Kidney capillary endothelial cell (primary cell): ENCODE measurements at regions not wholly inside any gene's neighbourhood (a gene's known extent, or its start where the extent isn't known, plus 50 kb on each side); places are given as distances from the start of the nearest gene placed in this dataset.

Experiments
- DNase-seq: peaks from one replicate; pipeline ENCODE4 v3.0.0-alpha.2; 2018; ENCODE audit warnings: low spot score

- DNase-seq: no peak
Observed at GRCh38 chr13:31853643-31854326, 114.5 kb downstream of the RXFP2 start.

DNA sequence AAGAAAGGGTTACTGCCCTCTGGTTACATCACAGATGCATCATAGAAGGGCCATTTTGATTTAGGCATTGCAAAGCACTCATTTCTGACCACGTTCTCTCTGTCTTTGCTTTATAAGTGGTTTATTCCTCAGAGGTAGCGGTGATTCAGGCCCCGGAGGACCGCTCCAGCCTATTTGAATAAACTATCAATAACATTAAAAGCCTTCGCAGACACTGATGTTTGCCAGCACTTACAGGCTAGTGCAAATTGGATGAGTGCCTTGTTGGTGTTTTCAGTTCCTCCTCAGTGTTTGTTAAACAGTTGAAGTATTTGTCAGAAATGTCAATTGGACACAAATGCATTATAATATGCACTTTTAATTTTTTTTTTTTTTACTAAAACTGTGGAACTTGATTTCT, 120.2 kb downstream of the RXFP2 start:
- DNase-seq: no peak

GRCh38 chr13:31860002-31860401, 120.7 kb downstream of the RXFP2 start:
- no peak for DNase-seq

DNA sequence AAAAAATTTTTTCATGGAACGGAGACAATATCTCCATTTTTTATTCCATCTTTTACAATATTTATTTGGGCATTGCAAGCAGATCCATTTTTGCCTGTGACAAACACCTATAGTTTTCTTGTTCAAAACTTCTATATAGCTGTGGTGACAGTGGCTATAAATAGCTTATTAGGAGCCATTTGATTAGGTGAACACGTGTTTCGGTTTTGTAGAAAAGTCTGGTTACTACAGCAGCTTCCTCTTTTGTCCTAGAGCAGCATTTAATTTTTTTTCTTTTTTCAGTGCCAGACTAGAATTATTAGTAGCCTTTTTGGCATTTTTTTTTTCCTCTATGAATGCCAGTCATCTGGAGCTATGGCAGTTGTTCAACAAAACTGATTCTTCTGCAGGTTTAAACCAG, 123.5 kb downstream of the RXFP2 start:
- DNase-seq: no peak

- no peak for DNase-seq
Observed at GRCh38 chr13:31864307-31864706, 125.0 kb downstream of the RXFP2 start.

DNA sequence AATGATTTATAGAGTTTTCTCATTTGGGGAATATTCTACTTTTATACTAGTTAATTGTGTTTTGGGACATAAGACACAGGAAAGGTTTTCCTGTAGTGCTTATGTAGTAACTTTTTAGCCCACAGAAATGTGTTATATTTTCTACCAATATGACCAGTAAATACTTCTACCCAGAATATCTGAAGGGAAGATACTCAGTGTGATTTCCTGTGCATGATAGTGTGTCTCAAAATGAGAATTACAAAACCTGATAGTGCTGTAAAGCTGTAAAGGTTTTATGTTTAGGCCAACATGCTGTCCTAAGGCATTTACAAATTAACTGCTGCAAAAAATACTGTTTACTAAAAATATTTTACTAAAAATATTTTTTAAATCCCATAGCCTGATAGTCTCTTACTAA, 126.8 kb downstream of the RXFP2 start:
- DNase-seq: no peak

GRCh38 chr13:31867709-31868108, 128.4 kb downstream of the RXFP2 start:
- DNase-seq: no peak

DNA sequence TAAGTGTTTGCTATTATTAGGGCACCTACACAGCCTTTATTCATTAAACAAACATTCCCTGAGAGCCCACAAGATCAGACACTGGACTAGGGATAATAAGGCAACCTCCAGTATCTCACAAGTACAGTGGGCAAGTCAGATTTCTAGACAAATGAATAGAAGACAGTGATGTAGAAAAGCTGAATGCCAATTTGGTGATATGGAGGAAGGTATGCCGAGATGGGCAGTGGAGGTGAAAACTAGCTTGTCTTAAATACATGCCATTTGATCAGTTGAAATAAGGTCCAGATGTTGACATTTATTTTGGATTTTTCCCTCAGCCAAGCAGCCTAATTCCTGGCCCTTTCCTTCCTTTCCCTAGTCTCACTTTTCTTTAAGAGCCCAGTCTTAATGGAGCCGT, 130.3 kb downstream of the RXFP2 start:
- no peak for DNase-seq

GRCh38 chr13:31870511-31870910, 131.2 kb downstream of the RXFP2 start:
- DNase-seq: no peak

DNA sequence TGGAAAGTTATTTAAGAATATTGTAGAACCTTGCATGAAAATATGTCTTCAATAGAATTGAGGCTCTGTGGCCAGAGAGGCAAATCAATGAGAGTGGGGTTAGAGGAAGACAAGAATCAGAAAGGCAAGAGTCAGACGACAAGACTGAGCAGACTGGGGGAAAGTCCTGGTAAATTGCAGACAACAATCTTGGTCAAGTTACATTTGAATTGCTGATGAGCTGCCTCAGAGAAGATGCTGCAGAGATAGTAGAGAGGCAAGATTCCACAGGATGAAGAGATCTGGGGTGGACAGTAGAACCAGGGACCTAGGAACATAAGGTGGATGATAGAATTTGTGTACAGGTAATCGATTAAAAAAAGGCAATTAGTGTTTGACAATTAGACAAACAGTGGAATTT, 133.8 kb downstream of the RXFP2 start:
- no peak for DNase-seq

GRCh38 chr13:31875134-31875533, 135.8 kb downstream of the RXFP2 start:
- DNase-seq: no peak

DNA sequence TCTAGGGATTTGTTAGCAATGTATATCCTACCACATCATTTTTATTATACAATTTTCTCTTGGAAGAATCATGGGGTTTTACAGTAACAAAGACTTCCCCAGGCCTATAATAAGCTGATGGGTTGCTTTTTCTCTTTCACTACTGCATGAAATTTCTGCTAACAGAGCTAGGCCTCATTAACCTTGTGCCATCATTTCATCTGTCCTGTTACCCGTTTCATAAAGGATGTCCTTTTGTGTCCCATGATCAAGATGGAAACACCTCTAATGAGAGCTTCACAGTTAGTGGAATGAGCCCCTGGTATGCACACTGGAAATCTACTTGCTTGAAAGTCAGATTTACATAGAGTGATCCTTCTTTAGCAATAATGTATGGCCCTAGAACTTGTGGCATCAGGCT, 138.7 kb downstream of the RXFP2 start:
- no peak for DNase-seq

GRCh38 chr13:31878495-31878894, 139.2 kb downstream of the RXFP2 start:
- DNase-seq: no peak

DNA sequence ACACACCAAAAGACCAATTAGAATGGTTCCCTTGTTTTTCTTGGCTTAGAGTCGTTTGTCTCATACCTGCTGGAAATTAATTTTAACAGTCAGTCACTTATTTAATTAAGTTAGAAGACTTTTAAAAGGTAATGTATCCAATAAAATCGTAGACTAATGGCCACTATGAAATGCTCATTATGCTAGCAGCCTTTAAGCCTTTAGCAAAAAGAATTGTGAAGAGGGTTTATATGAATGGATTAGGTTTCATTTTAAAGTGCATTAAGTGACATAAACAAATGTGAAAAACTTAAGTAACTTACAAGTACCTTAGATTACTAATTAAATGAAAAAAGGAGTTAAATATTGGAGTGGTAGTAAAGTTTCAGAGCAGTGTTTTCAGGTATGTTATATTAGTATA, 139.6 kb downstream of the RXFP2 start:
- DNase-seq: no peak

DNA sequence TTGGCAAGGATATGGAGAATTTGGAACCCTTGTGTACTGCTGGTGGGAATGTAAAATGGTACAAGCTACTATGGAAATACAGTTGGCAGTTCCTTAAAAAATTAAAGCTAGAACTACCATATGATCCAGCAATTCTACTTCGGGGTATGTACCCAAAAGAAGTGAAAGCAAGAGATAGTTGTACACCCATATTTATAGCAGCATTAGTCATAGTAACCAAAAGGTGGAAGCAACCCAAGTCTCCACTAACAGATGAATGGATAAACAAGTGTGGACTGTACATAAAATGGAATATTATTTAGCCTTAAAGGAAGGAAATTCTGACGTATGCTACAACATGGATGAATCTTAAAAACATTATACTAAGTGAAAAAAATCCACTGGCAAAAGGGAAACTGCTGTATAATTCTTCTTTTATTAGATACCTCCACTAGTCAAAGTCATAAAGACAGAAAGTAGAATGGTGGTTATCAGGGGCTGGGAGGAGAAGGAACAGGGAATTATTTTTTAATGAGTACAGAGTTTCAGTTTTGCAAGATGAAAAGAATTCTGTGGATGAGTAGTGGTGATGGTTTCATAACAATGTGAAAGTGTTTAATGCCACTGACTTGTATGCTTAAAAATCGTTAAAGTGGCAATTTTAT, 141.6 kb downstream of the RXFP2 start:
- no peak for DNase-seq

GRCh38 chr13:31881495-31881882, 142.2 kb downstream of the RXFP2 start:
- no peak for DNase-seq

DNA sequence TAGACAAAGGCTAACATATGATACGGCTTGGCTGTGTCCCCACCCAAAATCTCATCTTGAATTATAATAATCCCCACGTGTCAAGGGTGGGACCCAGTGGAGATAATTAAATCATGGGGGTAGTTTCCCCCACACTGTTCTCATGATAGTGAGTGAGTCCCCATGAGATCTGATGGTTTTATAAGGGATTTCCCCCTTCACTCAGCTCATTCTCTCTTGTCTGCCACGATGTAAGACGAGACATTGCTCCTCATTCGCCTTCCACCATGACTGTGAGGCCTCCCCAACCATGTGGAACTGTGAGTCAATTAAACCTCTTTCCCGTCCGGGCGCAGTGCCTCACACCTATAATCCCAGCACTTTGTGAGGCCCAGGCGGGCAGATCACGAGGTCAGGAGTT, 143.5 kb downstream of the RXFP2 start:
- no peak for DNase-seq

GRCh38 chr13:31884556-31884955, 145.2 kb downstream of the RXFP2 start:
- DNase-seq: no peak

GRCh38 chr13:31885994-31886393, 145.6 kb upstream of the FRY start:
- no peak for DNase-seq

DNA sequence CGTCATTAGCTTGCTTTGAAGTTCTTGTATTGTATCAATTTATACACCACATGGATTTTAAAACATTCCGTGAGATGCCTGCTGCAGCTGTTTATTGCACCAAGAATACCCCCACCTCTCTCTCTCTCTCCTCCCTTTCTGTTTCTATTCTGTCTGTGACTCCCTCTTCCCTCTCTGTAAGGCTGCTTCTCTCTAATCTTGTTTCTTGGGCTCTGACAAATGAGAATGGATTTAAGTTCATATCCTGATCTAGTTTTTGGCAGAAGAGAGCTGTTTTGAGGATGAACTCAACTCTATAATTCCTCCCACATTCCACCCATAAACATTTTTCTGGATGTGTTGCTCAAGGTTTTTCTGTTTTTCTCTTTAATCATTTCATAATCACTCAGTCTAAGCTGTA, 144.3 kb upstream of the FRY start:
- no peak for DNase-seq

DNA sequence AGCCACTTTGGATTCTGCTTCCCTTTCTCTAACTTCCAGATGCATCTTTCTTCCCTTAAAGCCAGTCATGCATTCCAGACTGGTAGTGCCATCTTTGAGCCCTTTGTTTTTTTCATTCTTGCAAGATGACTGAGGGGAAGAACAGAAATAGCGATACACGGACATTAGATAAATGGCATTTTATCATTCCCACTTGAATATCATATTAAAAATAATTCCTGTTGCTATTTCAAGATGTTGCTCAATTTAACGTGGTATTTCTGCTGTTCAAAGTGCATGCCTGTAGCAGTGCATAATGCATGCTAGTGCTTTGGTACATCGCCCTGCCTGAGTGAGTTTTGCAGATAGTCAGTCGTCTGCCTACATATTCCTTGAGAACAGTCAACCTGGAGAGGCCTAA, 140.6 kb upstream of the FRY start:
- no peak for DNase-seq

DNA sequence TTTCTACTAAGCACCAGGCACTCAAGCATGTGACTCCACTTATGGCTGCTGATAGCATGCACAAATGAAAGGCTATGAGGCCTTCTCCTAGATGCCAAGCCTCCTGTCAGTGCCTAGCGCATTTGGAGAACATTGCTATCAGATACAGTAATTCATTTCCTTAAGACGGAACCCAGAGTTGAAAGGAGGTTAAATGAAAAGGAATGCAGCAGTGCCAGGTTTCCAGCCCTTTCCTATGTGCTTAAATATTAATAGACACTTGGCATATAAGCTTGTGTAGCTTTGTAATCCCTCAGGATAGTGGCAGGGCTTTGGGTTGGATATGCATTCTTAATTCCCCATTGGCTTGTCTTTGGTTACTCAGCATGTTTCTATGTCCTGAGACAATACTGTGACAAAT, 140.1 kb upstream of the FRY start:
- DNase-seq: no peak

DNA sequence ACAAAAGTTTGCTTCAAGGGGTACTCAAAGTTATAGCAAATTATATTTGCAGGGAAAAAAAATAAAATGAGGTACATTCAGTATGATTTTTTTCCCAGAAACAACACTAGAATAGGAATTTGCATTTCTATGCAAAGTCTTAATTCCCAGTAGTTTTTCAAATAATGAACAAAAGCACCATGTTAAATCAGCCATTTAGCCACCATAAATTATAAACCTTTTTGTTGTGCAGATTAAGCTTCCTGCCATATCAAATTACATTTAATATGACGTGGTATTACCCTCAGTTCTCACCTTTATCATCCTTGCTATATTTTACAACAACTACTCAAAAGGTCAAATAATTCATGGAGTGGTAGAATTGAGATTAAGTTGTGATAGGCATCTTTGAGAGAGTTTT, 136.6 kb upstream of the FRY start:
- DNase-seq: no peak

DNA sequence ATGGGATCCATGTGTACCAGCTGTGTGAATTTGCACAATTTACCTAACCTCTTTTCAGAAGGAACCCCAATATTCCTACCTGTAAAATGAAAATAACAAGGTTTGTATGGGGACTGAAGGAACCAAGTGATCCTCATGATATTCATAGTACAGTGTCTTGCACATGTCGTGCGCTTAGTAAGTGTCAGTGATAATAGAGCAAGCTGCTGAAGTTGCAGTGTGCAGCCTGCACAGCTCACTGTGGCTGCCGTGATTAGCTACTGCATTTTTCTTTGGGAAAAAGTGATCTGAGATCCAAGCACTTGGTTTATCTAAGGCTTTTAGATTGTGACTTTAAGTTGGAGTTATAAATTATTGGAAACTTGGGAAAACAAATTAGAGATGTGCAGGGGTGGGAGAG, 135.9 kb upstream of the FRY start:
- DNase-seq: no peak
